Adrenal gland (tissue), 5 donors: ENCODE measurements at regions not wholly inside any gene's neighbourhood (a gene's known extent, or its start where the extent isn't known, plus 50 kb on each side); places are given as distances from the start of the nearest gene placed in this dataset.

ENCODE experiments used
- POLR2A ChIP-seq, 2 donors: fragments of 450-650 bp; IDR thresholded peaks; one replicate each; pipeline ENCODE4 v1.6.1; 2017; ENCODE audit warnings: antibody characterized with exemption in 2 of 2, mild to moderate bottlenecking in 2 of 2, moderate library complexity in 1 of 2
- TF ChIP-seq, protein P1 (sequence below), 6 experiments: fragments of 450-650 bp in 4 of 6; fragments of 200-600 bp in 2 of 6; sonication (generic) in 1 of 6; IDR thresholded peaks; 1 replicate in 5 of 6; 2 replicates in 1 of 6; pipeline versions ENCODE4 v1.5.1 to v1.8.0; 2016 to 2021; ENCODE audit warnings: antibody characterized with exemption in 6 of 6, mild to moderate bottlenecking in 2 of 6, moderate library complexity in 1 of 6
- donor health status: DM: no; HTN: no; CAD: no.

DNA sequence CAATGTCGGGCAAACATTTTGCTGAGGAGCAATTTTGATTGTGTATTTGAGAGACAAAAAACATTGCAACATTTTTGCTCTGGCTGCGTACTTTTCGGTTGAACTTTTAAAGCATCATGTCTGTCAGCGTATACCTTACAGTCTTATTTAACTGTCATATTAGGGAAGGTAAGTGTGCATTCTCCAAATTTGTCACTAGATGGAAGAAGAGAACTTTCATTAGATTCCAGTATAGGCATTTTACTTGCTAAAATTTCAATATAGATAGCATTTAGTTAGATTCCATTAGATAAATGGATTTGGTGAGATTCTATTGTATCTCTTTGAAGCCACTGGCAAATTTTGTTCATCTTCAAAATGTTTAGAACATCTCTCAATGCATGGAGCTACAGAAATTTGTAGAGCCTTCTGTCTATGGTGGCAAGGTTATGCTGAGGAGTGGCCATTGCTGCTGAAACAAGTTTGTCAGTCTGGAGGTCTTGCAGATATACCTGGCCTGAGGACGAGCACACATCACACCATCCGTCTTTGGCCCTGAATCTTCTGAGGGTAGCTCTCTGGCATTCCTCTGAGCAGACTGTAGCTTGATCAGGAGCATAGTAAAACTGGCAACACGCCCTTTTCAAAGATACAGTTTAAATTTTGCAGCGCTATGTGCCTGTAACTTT is 437.5 kb upstream of the MBL2 start:
- no peak for TF ChIP-seq POLR2A (IDR thresholded peaks at IDR 0.05)
- TF ChIP-seq, protein P1, sequence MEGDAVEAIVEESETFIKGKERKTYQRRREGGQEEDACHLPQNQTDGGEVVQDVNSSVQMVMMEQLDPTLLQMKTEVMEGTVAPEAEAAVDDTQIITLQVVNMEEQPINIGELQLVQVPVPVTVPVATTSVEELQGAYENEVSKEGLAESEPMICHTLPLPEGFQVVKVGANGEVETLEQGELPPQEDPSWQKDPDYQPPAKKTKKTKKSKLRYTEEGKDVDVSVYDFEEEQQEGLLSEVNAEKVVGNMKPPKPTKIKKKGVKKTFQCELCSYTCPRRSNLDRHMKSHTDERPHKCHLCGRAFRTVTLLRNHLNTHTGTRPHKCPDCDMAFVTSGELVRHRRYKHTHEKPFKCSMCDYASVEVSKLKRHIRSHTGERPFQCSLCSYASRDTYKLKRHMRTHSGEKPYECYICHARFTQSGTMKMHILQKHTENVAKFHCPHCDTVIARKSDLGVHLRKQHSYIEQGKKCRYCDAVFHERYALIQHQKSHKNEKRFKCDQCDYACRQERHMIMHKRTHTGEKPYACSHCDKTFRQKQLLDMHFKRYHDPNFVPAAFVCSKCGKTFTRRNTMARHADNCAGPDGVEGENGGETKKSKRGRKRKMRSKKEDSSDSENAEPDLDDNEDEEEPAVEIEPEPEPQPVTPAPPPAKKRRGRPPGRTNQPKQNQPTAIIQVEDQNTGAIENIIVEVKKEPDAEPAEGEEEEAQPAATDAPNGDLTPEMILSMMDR (IDR thresholded peaks at IDR 0.05), result no peak
